ENCODE measurements at regions not wholly inside any gene's neighbourhood (a gene's known extent, or its start where the extent isn't known, plus 50 kb on each side); places are given as distances from the start of the nearest gene placed in this dataset.

DNA sequence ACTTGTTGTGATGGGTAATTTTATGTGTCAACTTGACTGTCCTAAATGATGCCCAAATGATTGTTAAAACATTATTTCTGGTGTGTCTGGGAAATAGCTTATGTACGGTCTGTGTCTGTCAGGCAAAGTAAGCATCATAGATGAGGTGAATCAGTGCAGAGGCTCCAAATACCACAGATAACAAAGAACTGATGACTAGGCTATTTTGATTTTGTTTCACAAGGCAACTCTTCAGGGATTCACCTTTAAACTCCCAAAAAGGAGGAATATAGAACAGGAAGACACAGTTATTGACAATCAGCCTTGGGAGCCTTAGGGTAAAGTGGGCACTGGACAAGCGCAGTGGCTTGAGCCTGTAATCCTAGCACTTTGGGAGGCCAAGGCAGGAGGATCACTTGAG lies 290.7 kb downstream of the PCDH10 start (continued):
- no peak for TF ChIP-seq PRDM4 (tag by site-specific recombination; IDR thresholded peaks at IDR 0.05)
- no peak for TF ChIP-seq ZBTB10 (tag by site-specific recombination; IDR thresholded peaks at IDR 0.05)

DNA sequence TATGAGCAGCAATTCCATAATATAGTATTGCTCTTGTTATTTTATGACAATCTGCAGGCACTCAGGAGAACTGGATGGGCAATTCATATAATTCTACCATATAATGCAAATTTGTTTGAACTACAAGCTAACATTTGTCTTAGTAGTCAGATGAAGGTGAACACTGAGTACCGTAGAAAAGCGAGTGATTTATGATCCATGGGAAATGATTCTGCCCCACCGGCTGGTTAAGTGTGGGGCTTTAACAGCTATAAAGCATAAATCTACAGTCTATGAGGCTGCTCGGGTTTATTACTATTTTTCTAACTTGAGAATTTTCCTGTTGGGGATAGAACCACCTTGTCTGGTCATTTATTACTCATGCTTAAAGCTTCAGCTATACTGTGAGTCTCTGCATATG lies 275.5 kb downstream of the PCDH10 start:
- H3K9me3 ChIP-seq (ENCODE audit: control insufficient read depth, insufficient read depth, low read depth, low read length), result no peaks in the 10 kb centered on the region
- TF ChIP-seq ZNF266 (tag by site-specific recombination; IDR thresholded peaks at IDR 0.05; ENCODE audit: low read depth) (no peak), ZNF404 (tag by site-specific recombination; IDR thresholded peaks at IDR 0.05) (no peak), ZNF548 (tag by site-specific recombination; IDR thresholded peaks at IDR 0.05) (no peak), TRIM28 (IDR thresholded peaks at IDR 0.05; ENCODE audit: borderline replicate concordance, low read length) (no peak), ZNF701 (tag by site-specific recombination; IDR thresholded peaks at IDR 0.05) (no peak)
- TF ChIP-seq, protein P1, sequence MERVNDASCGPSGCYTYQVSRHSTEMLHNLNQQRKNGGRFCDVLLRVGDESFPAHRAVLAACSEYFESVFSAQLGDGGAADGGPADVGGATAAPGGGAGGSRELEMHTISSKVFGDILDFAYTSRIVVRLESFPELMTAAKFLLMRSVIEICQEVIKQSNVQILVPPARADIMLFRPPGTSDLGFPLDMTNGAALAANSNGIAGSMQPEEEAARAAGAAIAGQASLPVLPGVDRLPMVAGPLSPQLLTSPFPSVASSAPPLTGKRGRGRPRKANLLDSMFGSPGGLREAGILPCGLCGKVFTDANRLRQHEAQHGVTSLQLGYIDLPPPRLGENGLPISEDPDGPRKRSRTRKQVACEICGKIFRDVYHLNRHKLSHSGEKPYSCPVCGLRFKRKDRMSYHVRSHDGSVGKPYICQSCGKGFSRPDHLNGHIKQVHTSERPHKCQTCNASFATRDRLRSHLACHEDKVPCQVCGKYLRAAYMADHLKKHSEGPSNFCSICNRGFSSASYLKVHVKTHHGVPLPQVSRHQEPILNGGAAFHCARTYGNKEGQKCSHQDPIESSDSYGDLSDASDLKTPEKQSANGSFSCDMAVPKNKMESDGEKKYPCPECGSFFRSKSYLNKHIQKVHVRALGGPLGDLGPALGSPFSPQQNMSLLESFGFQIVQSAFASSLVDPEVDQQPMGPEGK (tag by site-specific recombination; IDR thresholded peaks at IDR 0.05), result no peak
- no peak overlapping the region for H3K4me3 ChIP-seq (ENCODE audit: low read depth, low read length)
- ChIA-PET CTCF (interaction anchor here (0.6 kb wide), 1 partner anchor 30 kb away, joined by 4 read pairs; no protein-coding TSS in a partner anchor), POLR2A (no interaction called here)
- no peaks in the 10 kb centered on the region for H3K36me3 ChIP-seq (ENCODE audit: control insufficient read depth in 2 of 2, insufficient read depth in 1 of 2, low read length in 2 of 2)
- no peak overlapping the region for H3K27ac ChIP-seq (ENCODE audit: extremely low read depth, low read depth, low read length)
- no peaks in the 10 kb centered on the region for H3K4me1 ChIP-seq (ENCODE audit: control insufficient read depth, insufficient read depth, low read length)

DNA sequence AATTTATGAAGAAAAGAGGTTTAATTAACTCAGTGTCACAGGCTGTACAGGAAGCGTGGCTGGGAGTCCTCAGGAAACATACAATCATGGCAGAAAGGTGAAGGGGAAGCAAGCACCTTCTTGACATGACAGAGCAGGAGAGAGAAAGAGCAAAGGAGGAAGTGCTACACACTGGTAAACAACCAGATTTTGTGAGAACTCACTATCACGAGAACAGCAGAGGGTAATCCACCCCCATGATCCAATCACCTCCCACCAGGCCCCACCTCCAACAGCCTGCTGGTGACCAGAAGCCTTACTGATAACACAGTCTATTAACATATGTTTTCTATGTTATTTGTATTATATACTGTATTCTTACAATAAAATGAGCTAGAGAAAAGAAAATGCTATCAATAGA lies 254.8 kb downstream of the PCDH10 start:
- ChIA-PET POLR2A (no interaction called here), CTCF (no interaction called here)
- Histone ChIP-seq H3K4me1 (ENCODE audit: control insufficient read depth, insufficient read depth, low read length) (no peaks in the 10 kb centered on the region), H3K9me3 (ENCODE audit: control insufficient read depth, insufficient read depth, low read depth, low read length) (no peaks in the 10 kb centered on the region), H3K36me3 (ENCODE audit: control insufficient read depth in 2 of 2, insufficient read depth in 1 of 2, low read length in 2 of 2) (no peaks in the 10 kb centered on the region), H3K27ac (ENCODE audit: extremely low read depth, low read depth, low read length) (no peak overlapping the region), H3K4me3 (ENCODE audit: low read depth, low read length) (no peak overlapping the region)
- TF ChIP-seq ZNF555 (tag by site-specific recombination; conservative IDR thresholded peaks at IDR 0.05) (no peak), ZNF416 (tag by site-specific recombination; IDR thresholded peaks at IDR 0.05) (no peak), KLF9 (tag by site-specific recombination; IDR thresholded peaks at IDR 0.05; ENCODE audit: low read depth) (no peak), HIC1 (tag by site-specific recombination; IDR thresholded peaks at IDR 0.05) (no peak)
